GM21390 (cell line): ENCODE measurements at regions not wholly inside any gene's neighbourhood (a gene's known extent, or its start where the extent isn't known, plus 50 kb on each side); places are given as distances from the start of the nearest gene placed in this dataset.
"Not testable (repeated sequence)": the region's sequence is repeated elsewhere in the genome, so short reads cannot be mapped to it uniquely, and the experiment has no call there.

ENCODE experiments used
- ATAC-seq: cut with Tn5 transposase; IDR thresholded peaks from one replicate; pipeline ENCODE4 v1.9.1; 2021; ENCODE audit not compliant: unreplicated experiment

DNA sequence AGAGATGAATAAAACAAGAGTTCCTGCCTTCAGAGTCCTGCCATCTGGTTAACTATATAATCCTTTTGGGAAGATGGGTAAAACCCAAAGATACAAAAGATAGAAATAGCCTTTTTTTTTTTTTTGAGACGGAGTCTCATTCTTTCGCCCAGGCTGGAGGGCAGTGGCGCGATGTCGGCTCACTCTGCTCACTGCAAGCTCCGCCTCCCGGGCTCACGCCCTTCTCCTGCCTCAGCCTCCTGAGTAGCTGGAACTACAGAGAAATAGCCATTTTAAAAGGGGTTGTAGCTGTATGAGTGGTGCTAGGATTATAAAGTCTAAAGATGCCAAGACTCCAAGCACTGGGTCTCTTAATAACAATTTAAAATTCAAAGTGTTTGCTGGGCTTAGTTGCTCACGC, 97.2 kb downstream of the KDR start:
- ATAC-seq, result no peak

GRCh38 chr4:55027596-55027995, 97.8 kb downstream of the KDR start:
- ATAC-seq, result no peak

GRCh38 chr4:55025456-55025855, 99.9 kb downstream of the KDR start:
- ATAC-seq, result not testable (repeated sequence)

DNA sequence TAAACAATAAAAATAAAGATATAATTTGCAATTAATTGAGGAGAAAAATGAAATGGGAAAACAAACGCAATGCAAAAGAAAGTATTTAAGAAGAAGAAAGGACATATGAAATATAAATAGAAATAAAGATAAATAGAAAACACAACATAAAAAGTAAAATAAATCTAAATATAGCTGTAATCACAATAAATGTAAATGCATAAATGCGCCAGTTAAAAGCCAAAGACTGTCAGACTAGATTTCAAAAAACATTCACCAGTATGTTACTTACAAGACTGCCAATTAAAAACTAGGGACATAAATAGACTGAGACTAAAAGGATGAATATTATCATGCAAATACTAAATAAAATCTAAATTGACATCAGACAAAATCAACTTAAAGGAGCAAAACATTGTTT, 102.4 kb downstream of the KDR start:
- ATAC-seq, result no peak

GRCh38 chr4:55021214-55021613, 104.2 kb downstream of the KDR start:
- no peak for ATAC-seq

- no peak for ATAC-seq
Observed at GRCh38 chr4:55020131-55020530, 105.3 kb downstream of the KDR start.

DNA sequence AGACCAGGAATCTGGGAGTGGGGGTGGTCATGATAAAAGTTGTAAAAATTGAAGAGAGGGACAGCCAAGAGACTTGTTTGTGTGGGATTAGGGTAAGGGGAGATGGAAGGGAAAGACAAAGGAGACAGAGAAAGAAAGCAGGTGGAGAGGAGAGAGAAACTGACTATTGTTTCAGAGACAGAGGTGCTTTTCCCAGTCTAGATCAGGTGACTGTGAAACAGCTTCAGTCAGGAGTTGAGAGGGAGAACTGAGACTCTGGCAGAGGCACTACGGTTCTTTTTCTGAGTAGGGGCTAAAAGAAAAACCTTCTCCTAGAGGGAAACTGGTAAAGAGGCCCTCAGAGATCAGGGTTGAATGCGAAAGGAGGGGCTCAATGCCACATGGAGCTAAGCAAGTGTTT, 106.4 kb downstream of the KDR start:
- ATAC-seq, result no peak

DNA sequence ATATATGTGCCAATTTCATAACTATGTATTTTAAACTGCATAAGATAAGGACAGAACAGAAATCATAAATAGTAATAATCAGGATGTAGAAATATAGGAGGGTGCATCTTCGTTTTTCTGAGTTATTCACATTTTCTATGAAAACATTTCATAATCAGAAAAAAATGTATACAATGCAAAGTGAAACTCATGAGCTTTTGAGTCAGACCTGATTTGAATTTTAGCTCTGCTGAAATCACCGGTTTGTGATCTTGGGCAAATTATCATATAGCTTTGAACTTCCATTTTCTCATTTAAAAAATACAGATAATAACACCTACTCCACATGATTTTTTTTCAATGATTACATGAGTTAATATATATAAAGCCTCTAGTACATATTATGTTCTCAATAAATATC, 106.9 kb downstream of the KDR start:
- no peak for ATAC-seq

DNA sequence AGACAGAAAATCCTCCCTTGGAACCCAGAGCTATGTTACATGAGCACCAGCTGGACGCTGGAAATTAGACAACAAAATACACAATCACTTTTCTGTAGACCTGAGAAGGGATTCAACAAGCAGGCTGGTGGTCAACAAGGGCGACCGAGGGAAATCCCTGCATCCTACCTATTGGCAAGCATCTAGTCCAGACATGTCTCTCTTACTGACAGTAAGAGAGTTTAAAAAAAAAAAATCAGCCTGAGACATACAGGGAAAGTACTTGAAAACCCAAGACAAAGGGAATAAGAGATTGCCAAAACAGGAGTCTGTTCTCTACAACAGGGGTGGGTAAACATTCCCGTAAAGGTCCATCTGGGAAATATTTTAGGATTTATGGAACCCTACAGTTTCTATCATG, 108.0 kb downstream of the KDR start:
- ATAC-seq, result no peak

GRCh38 chr4:55016131-55016530, 109.3 kb downstream of the KDR start:
- no peak for ATAC-seq

- ATAC-seq, result no peak
Observed at GRCh38 chr4:55014876-55015275, 110.5 kb downstream of the KDR start.

GRCh38 chr4:55013431-55013955, 111.9 kb downstream of the KDR start:
- no peak for ATAC-seq

DNA sequence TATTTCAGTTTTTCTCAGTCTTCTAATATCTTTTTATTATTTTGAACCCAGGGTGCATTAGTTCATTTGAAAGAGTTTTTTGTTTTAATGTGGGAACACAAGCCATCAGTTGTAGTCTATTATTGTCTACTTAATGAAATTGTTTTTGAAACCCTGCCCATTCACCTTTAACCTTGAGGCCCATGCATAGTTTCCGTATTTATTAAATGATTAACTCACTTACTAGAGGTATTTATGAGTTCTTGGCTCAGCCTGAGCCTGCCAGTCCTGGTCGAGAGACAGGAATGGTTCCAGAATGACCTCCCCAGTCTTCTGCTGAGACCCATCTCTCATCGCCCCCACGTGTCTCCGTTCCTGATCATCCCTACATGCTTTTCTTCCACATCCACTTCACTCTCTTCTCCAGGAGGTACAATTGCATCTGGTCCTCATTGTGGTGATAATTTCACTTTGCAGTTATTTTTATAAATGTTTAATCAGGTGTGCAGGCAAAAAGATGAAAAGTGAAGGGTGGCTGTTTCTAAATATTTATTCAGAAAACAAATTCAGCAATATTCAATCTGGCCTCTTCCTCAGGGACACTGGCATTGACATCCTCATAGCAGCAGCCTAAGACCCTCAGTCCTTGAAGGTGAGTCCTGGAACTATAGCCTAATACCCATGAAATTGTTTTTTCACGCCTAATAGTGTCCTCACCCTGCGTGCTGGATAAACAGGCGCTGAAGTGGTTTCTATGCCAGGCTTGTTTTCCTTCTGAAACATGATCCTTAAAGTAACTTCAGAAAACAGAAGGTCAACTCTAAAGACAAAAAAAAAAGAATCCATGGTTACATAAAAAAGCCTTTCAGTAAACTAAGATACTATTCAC, 112.8 kb downstream of the KDR start:
- no peak for ATAC-seq

DNA sequence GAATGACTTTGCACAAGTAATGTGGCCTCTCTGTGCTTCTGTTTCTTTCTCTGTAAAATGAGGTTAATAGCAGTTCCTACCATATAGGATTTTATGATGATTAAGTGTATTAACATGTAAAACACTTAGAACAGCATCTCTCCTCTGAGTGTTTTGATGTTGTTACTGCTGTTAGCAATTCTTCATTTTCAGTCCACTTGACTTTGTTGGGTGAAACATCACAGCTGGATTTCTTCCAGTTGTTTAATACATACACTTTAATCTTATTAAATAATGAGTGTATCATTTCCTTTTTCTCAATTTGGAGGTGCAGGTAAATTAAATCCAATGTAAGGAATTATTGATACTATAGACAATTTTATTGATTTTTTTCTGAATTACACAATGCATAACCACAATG, 113.6 kb downstream of the KDR start:
- ATAC-seq, result no peak

- no peak for ATAC-seq
Observed at GRCh38 chr4:55010550-55010949, 114.8 kb downstream of the KDR start.

DNA sequence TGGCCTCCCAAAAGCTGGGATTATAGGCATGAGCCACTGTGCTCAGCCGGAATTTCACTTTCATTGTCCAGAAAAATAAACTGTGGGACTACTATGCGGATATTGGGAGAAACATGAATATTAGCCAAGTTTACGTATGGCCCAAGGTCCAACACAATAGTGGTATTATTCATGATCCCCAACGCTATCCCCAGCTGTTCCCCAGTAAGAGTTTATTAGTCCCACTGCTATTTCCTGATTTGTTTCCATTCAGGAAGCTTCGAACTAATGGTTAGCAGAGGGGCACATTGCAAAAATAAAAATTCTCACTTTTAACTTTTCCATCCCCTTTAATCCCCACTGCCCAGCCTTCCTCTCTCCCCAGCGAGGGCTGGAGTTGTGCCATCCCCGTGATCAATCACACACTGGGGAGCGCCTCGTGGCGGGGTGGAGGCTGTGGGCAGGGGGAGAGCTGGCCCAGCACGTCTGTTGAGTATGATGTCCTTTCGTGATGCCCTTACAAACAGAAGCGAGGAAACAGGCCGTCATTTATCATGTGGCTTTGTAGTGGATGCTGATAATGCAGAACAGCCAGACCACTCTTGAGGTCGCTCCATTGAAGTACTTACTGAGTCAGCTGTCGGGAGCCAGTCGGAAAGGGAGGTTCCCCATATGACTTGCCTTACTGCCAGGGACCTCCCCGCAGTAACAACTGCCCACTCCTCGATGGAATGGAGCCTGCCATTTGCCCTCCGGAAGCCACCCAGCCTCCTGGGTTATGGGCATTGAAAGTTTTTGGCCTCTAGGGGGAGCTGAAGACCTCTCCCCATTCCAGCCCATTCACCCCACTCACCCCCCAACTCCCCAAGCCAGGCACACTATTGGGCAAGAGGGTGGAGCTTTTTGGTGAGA, 117.0 kb downstream of the KDR start:
- no peak for ATAC-seq

DNA sequence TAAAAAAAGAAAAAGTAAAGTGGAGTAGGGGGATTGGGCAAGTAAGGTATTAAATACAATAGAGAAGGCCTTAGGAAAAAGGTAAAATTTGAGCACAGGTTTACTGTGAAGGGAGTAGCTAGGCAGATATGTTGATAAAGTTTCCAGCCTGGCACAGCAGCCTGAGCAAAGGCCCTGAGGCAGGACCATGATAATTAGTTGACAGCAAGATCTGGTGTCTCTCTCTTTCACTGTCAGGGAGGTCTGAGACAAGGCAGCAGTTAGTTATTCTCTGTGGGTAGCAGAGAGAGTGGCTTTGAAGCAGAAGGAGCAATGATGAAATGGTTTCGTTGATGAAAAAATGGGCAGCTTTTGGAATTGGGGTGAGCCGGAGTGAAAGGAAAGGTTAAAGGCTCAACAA, 119.5 kb downstream of the KDR start:
- no peak for ATAC-seq

GRCh38 chr4:55004831-55005230, 120.6 kb downstream of the KDR start:
- no peak for ATAC-seq

GRCh38 chr4:55002431-55002830, 123.0 kb downstream of the KDR start:
- no peak for ATAC-seq

GRCh38 chr4:55001538-55001937, 123.9 kb downstream of the KDR start:
- ATAC-seq, result no peak

- no peak for ATAC-seq
Observed at GRCh38 chr4:54999003-54999402, 126.4 kb downstream of the KDR start.
